ENCODE measurements at regions not wholly inside any gene's neighbourhood (a gene's known extent, or its start where the extent isn't known, plus 50 kb on each side); places are given as distances from the start of the nearest gene placed in this dataset.

- no peak for DNase-seq
Measured at GRCh38 chr5:110085826-110086225, 396.1 kb downstream of the MAN2A1 start.

GRCh38 chr5:110086658-110087388, 397.1 kb downstream of the MAN2A1 start:
- DNase-seq, result peak; percentile 5

- no peak for DNase-seq
Measured at GRCh38 chr5:110087829-110088228, 398.1 kb downstream of the MAN2A1 start.

GRCh38 chr5:110088676-110089436, 399.1 kb downstream of the MAN2A1 start:
- no peak for DNase-seq

GRCh38 chr5:110092955-110093785, 403.4 kb downstream of the MAN2A1 start:
- no peak for DNase-seq

- DNase-seq, result no peak
Measured at GRCh38 chr5:110094109-110094508, 404.4 kb downstream of the MAN2A1 start.

GRCh38 chr5:110094548-110094947, 404.8 kb downstream of the MAN2A1 start:
- no peak for DNase-seq

- no peak for DNase-seq
Measured at GRCh38 chr5:110096419-110096818, 406.7 kb downstream of the MAN2A1 start.

GRCh38 chr5:110099572-110099971, 409.8 kb downstream of the MAN2A1 start:
- no peak for DNase-seq

- no peak for DNase-seq
Measured at GRCh38 chr5:110103081-110103480, 413.4 kb downstream of the MAN2A1 start.

- DNase-seq, result no peak
Measured at GRCh38 chr5:110104060-110104725, 414.5 kb downstream of the MAN2A1 start.

- no peak for DNase-seq
Measured at GRCh38 chr5:110104726-110105669, 415.3 kb downstream of the MAN2A1 start.

GRCh38 chr5:110105692-110106091, 416.0 kb downstream of the MAN2A1 start:
- no peak for DNase-seq

- DNase-seq, result no peak
Measured at GRCh38 chr5:110106750-110107149, 417.0 kb downstream of the MAN2A1 start.

- DNase-seq, result no peak
Measured at GRCh38 chr5:110108520-110108919, 418.8 kb downstream of the MAN2A1 start.

- no peak for DNase-seq
Measured at GRCh38 chr5:110109667-110110066, 419.9 kb downstream of the MAN2A1 start.

GRCh38 chr5:110112348-110112747, 422.6 kb downstream of the MAN2A1 start:
- no peak for DNase-seq

- no peak for DNase-seq
Measured at GRCh38 chr5:110115503-110115902, 425.8 kb downstream of the MAN2A1 start.

- DNase-seq, result no peak
Measured at GRCh38 chr5:110116539-110116938, 426.8 kb downstream of the MAN2A1 start.

GRCh38 chr5:110134963-110135935, 445.5 kb downstream of the MAN2A1 start:
- no peak for DNase-seq
